Pancreas (tissue), 10 donors: ENCODE measurements at regions not wholly inside any gene's neighbourhood (a gene's known extent, or its start where the extent isn't known, plus 50 kb on each side); places are given as distances from the start of the nearest gene placed in this dataset.
A peak's percentile ranks its signal among the peaks of the same experiment; 100 is the strongest.

Experiments
- ATAC-seq, 4 donors: fragments of 200-7000 bp; cut with Tn5 transposase; one replicate each; pipeline versions ENCODE4 v1.8.0 to v1.9.1; 2020; ENCODE audit warnings: mild to moderate bottlenecking in 4 of 4, moderate library complexity in 4 of 4
- DNase-seq, 6 donors: peaks; one replicate each; pipeline ENCODE4 v3.0.0-alpha.2; 2020
- FAIRE-seq: peaks from 2 replicates; lab custom pipeline; 2012; peaks lifted over from hg19 to GRCh38; lab: Jason Lieb, UNC
- H3K27ac ChIP-seq, 4 donors: fragments of 200-600 bp; sonication (generic); 1 replicate in 3 of 4; 2 replicates in 1 of 4; pipeline versions ENCODE4 v1.5.0 to v1.8.0; 2020
- H3K27me3 ChIP-seq, 4 donors: fragments of 200-600 bp; one replicate each; pipeline ENCODE4 v1.8.0; 2021
- H3K36me3 ChIP-seq, 3 donors: fragments of 200-600 bp; sonication (generic) in 1 of 3; one replicate each; pipeline versions ENCODE4 v1.5.0 to v1.8.0; 2020 to 2021
- H3K4me1 ChIP-seq, 3 donors: fragments of 200-600 bp; one replicate each; pipeline ENCODE4 v1.8.0; 2021
- H3K4me3 ChIP-seq, 4 donors: fragments of 200-600 bp; sonication (generic) in 2 of 4; one replicate each; pipeline versions ENCODE4 v1.5.0 to v1.8.0; 2020 to 2021
- H3K9me3 ChIP-seq, 4 donors: fragments of 200-600 bp; one replicate each; pipeline ENCODE4 v1.8.0; 2021
- WGBS, 2 donors: extraction: QIAGEN DNeasy Blood & Tissue Kit; methylation state at CpG; one replicate each; pipeline ENCODE4 v1.1.7; 2013; 5-methylcytosine and 5-hydroxymethylcytosine counted together
- intact Hi-C, 3 donors: fragments of 100-400 bp; cut with DNase I; formaldehyde crosslinking; loops; one replicate each; pipeline versions ENCODE4 v1.11.1 to v1.14.2; 2022
- TF ChIP-seq, protein P1 (sequence below), 4 donors: fragments of 200-600 bp; sonication (generic) in 3 of 4; IDR thresholded peaks; one replicate each; pipeline versions ENCODE4 v1.5.0 to v1.8.0; 2021; ENCODE audit warnings: antibody characterized with exemption in 4 of 4
- donor health status: healthy with polysubstance abuse.
- donor health status: DM: no; HTN: no; CAD: no; lungs with moderate emphysema.
- donor health status: DM: no; HTN: no; CAD: no.
- donor health status: control.
- donor health status: control.
- donor health status: Bipolar disorder and iron deficiency.
- donor health status: DM: yes; HTN: yes; CAD: no.
- donor health status: DM: no; HTN: no; CAD: no.
- donor health status: DM: no; HTN: no; CAD: no.
- donor health status: DM: yes; HTN: yes; CAD: no.

DNA sequence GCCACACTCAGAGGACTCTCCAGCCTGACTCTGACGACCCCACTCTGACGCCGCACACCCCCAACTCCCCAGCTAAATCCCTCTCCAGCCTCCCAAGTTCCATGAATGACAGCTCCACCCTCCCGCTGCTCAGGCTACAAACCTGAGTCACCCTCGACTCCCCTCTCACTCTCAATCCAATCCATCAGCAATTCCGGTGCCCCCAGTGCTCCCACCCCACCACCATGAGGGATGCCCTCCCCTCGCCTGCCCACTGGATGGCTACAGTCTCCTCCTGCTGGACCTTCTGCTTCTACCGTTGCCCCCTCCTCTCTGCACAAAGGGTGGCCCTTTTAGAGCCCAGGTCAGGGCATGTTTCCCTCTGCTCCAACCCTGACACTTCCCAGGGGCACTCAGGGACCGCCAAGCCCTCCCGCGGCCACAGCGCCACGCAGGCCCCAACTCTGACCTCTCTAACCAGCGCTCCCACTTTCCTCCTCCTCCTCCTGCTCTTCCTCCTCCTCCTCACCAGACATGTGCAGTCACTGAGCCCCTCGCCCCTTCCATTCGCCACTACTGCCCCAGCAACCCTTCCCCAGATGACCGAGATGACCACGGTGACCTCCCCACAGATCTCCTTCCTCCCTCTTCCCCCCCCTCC, 69.5 kb upstream of the NUP50 start:
- DNase-seq: no peak
- intact Hi-C loops: loop anchor here in 2 of 3 donors (10.0 kb wide), 2 partner anchors 119 to 399 kb away; no protein-coding TSS in a partner anchor
- H3K27me3 ChIP-seq: peaks cover 0 to 11% (median 0%) of the 10 kb centered on the region in 4 donors
- H3K9me3 ChIP-seq: no peaks in the 10 kb centered on the region
- H3K36me3 ChIP-seq: no peaks in the 10 kb centered on the region
- no peaks in the 10 kb centered on the region for H3K4me1 ChIP-seq
- WGBS, 2 donors: 44 to 59% methylated on average over 18 of the region's 18 CpGs
- no peak overlapping the region for H3K27ac ChIP-seq
- ATAC-seq: no peak
- TF ChIP-seq, protein P1, sequence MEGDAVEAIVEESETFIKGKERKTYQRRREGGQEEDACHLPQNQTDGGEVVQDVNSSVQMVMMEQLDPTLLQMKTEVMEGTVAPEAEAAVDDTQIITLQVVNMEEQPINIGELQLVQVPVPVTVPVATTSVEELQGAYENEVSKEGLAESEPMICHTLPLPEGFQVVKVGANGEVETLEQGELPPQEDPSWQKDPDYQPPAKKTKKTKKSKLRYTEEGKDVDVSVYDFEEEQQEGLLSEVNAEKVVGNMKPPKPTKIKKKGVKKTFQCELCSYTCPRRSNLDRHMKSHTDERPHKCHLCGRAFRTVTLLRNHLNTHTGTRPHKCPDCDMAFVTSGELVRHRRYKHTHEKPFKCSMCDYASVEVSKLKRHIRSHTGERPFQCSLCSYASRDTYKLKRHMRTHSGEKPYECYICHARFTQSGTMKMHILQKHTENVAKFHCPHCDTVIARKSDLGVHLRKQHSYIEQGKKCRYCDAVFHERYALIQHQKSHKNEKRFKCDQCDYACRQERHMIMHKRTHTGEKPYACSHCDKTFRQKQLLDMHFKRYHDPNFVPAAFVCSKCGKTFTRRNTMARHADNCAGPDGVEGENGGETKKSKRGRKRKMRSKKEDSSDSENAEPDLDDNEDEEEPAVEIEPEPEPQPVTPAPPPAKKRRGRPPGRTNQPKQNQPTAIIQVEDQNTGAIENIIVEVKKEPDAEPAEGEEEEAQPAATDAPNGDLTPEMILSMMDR (IDR thresholded peaks at IDR 0.05): no peak
- no peak overlapping the region for H3K4me3 ChIP-seq
- FAIRE-seq: no peak

DNA sequence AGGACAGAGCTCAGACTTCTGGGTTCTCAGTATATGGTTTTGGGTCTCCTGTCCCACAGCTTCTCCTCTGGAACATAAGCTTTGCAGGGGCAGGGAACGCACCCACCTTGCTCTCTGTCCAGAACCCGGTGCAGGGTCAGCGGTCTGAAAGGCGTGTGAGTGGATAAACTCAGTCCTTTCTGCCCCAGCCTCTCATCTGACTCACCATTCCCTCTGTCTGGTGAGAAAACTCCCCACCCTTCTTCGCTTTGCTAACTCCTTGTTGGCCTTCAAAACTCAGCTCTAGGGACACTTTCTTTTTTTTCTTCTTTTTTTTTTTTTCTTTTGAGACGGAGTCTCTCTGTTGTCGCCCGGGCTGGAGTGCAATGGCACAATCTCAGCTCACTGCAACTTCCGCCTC, 68.9 kb upstream of the NUP50 start:
- Histone ChIP-seq H3K36me3 (no peaks in the 10 kb centered on the region), H3K27ac (no peak overlapping the region), H3K4me3 (no peak overlapping the region), H3K4me1 (no peaks in the 10 kb centered on the region), H3K9me3 (no peaks in the 10 kb centered on the region), H3K27me3 (peaks cover 0 to 11% (median 0%) of the 10 kb centered on the region in 4 donors)
- TF ChIP-seq, protein P1 (IDR thresholded peaks at IDR 0.05): no peak
- no peak for DNase-seq
- 58 to 66% methylated on average over 9 of the region's 9 CpGs for WGBS, 2 donors
- no peak for FAIRE-seq
- no peak for ATAC-seq
- intact Hi-C loops: loop anchor here in 2 of 3 donors (10.0 kb wide), 2 partner anchors 120 to 400 kb away; no protein-coding TSS in a partner anchor

DNA sequence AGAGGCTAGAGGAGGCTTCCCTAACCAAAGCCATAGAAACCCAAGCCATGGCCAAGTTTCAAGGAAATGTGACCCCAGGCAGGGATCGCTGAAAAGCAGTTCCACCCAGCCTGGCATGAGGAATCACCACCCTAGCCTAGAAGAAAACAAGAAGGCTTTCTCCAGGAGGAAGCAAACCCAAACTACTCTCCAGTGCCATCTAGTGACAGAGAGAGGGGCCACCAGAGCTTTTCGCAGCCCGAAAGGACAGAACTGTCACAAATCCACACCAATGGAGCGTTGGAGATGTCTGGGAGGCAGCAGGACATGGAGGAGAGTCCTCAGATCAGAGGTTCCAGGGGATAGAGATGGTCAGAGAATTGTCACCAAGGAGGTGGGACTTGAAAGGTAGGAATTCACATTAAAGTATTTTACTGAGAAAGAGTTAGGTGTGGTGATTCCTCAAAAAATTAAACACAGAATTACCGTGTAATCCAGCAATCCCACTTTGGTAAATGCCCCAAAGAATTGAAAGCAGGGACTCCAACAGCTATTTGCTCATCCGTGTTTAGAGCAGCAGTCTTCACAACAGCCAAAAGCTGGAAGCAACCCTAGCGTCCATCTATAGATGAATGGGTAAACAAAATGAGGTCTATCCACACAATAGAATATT, 67.3 kb upstream of the NUP50 start:
- Histone ChIP-seq H3K27me3 (peaks cover 0 to 11% (median 0%) of the 10 kb centered on the region in 4 donors), H3K4me1 (no peaks in the 10 kb centered on the region), H3K9me3 (no peaks in the 10 kb centered on the region), H3K36me3 (no peaks in the 10 kb centered on the region), H3K27ac (no peak overlapping the region), H3K4me3 (no peak overlapping the region)
- FAIRE-seq: no peak
- ATAC-seq: peak in 3 of 4 donors; percentile 83 to 93 (median 87)
- WGBS, 2 donors: 19 to 23% methylated on average over 7 of the region's 7 CpGs
- TF ChIP-seq, protein P1 (IDR thresholded peaks at IDR 0.05): peak; percentile 41 to 76 (median 68)
- intact Hi-C loops: loop anchor here in 2 of 3 donors (10.0 kb wide), 2 partner anchors 122 to 402 kb away; no protein-coding TSS in a partner anchor
- peak in 4 of 6 donors; percentile 16 to 67 (median 50) for DNase-seq

DNA sequence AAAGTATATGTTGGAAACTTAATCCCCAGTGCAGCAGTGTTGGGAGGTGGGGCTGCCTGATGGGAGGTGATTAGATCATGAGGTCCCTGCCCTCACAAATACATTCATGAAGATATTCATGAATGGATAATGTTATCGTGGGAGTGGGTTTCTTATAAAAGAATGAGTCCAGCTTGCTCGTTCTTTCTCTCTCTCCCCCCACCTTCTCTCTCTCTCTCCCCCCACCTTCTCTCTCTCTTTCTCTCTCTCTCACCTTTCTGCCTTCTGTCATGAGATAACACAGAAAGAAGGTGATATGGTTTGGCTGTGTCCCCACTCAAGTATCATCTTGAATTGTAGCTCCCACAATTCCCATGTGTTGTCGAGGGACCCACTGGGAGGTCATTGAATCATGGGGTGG, 66.7 kb upstream of the NUP50 start:
- no peak overlapping the region for H3K4me3 ChIP-seq
- H3K27me3 ChIP-seq: peaks cover 0 to 6% (median 0%) of the 10 kb centered on the region in 4 donors
- no peaks in the 10 kb centered on the region for H3K36me3 ChIP-seq
- intact Hi-C loops: loop anchor here in 2 of 3 donors (10.0 kb wide), 2 partner anchors 122 to 402 kb away; no protein-coding TSS in a partner anchor
- TF ChIP-seq, protein P1 (IDR thresholded peaks at IDR 0.05): no peak
- WGBS, 2 donors: 61 to 75% methylated on average over 3 of the region's 3 CpGs
- DNase-seq: no peak
- no peak for ATAC-seq
- no peak overlapping the region for H3K27ac ChIP-seq
- H3K4me1 ChIP-seq: no peaks in the 10 kb centered on the region
- FAIRE-seq: no peak
- no peaks in the 10 kb centered on the region for H3K9me3 ChIP-seq
